ENCODE measurements at regions not wholly inside any gene's neighbourhood (a gene's known extent, or its start where the extent isn't known, plus 50 kb on each side); places are given as distances from the start of the nearest gene placed in this dataset.

DNA sequence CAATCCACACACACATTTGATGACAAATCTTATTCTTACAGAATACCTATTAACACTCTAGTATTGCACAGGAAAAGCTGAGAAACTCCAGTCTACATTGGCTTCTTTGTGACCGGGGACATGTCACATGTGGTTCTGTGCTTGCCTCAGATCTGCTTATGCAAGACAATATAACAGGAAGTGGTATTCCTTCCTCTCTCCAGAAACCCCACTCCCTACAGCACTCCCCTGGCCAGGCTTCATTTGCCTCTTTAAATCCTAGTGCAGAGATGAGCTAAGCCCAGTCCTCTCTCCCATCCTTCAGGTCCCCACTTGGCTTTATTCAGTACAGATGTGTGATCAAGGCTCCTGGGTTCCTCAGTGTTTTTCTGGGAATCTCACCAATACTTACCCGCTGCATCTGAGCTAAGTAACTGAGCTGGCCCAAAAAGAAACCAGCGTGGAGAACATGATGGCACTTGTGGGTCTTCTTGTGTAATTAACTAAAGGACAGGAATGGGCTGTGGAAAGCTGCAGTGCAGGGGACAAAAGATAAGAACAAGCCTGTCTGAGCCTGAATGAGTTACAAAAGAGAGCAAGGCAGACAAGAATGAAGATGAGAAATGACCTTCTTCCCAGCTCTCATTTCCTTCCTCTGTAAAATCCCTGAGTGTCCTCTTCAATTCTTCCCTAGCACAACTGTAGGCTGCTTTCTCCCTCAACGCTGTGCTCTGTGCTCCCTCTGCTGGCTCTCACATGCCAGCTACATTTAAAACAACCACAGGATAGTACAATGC lies 105.6 kb downstream of the HNRNPD start:
- no peaks in the 10 kb centered on the region for H3K9me3 ChIP-seq (replicated peaks)
- H3K27me3 ChIP-seq (ENCODE audit: low read depth), result no peaks in the 10 kb centered on the region
- no peaks in the 10 kb centered on the region for H3K36me3 ChIP-seq
- DNase-seq, result peak; percentile 28
- H3K4me3 ChIP-seq, result peak overlapping the region; percentile 11
- H3K4me1 ChIP-seq, result peaks cover 5% of the 10 kb centered on the region
- H3K27ac ChIP-seq (replicated peaks), result peak overlapping the region; percentile 44
- TF ChIP-seq, protein P1, sequence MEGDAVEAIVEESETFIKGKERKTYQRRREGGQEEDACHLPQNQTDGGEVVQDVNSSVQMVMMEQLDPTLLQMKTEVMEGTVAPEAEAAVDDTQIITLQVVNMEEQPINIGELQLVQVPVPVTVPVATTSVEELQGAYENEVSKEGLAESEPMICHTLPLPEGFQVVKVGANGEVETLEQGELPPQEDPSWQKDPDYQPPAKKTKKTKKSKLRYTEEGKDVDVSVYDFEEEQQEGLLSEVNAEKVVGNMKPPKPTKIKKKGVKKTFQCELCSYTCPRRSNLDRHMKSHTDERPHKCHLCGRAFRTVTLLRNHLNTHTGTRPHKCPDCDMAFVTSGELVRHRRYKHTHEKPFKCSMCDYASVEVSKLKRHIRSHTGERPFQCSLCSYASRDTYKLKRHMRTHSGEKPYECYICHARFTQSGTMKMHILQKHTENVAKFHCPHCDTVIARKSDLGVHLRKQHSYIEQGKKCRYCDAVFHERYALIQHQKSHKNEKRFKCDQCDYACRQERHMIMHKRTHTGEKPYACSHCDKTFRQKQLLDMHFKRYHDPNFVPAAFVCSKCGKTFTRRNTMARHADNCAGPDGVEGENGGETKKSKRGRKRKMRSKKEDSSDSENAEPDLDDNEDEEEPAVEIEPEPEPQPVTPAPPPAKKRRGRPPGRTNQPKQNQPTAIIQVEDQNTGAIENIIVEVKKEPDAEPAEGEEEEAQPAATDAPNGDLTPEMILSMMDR (IDR thresholded peaks at IDR 0.05; ENCODE audit: borderline replicate concordance), result peak; percentile 80
- intact Hi-C loops (cut with micrococcal nuclease), result loop anchor here (10.0 kb wide), 1 partner anchor 863 kb away; no protein-coding TSS in a partner anchor

DNA sequence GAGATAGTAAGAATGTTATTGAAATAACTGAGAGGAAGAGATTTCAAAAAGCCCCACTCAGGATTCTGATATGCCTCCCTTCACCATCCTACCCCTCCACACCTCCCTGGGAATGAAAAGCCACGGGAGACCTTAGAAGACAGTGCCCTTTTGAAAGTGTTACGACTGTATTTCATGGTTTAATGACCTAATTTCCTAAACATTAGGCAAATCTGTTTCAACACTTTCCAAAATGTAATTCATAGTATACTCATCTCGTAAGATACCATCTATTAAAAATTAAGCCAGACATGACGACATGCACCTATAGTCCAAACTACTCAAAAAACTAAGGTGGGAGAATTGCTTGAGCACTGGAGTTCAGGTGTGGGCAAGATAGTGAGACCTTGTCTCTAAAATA lies 106.3 kb downstream of the HNRNPD start:
- no peak overlapping the region for H3K4me3 ChIP-seq
- peaks cover 5% of the 10 kb centered on the region for H3K4me1 ChIP-seq
- H3K27me3 ChIP-seq (ENCODE audit: low read depth), result no peaks in the 10 kb centered on the region
- no peak for DNase-seq
- intact Hi-C loops (cut with micrococcal nuclease), result loop anchor here (10.0 kb wide), 1 partner anchor 863 kb away; no protein-coding TSS in a partner anchor
- TF ChIP-seq, protein P1 (IDR thresholded peaks at IDR 0.05; ENCODE audit: borderline replicate concordance), result no peak
- no peak overlapping the region for H3K27ac ChIP-seq (replicated peaks)
- no peaks in the 10 kb centered on the region for H3K36me3 ChIP-seq
- H3K9me3 ChIP-seq (replicated peaks), result no peaks in the 10 kb centered on the region

DNA sequence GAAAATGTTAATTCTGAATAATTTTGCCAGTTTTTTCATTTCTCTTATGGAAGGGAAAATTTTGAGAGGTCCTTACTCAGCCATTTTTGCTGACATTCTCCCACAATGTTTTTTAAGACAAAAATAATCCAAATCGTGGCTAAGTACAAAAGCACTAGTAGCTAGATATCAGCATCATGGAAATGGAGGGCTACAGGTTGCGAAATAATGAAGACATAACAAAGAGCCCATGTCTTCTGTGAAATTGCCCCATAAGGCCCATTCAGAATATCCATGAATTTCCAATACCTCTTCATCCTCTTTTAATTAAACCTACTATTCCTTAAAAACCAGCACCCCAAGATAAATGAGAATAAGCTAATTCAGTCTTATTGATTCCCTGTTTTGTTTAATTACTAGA lies 107.4 kb downstream of the HNRNPD start:
- intact Hi-C loops (cut with micrococcal nuclease), result loop anchor here (10.0 kb wide), 1 partner anchor 862 kb away; no protein-coding TSS in a partner anchor
- Histone ChIP-seq H3K36me3 (no peaks in the 10 kb centered on the region), H3K9me3 (replicated peaks) (no peaks in the 10 kb centered on the region), H3K4me1 (peaks cover 5% of the 10 kb centered on the region), H3K27ac (replicated peaks) (no peak overlapping the region), H3K27me3 (ENCODE audit: low read depth) (no peaks in the 10 kb centered on the region), H3K4me3 (no peak overlapping the region)
- TF ChIP-seq, protein P1 (IDR thresholded peaks at IDR 0.05; ENCODE audit: borderline replicate concordance), result no peak
- no peak for DNase-seq

DNA sequence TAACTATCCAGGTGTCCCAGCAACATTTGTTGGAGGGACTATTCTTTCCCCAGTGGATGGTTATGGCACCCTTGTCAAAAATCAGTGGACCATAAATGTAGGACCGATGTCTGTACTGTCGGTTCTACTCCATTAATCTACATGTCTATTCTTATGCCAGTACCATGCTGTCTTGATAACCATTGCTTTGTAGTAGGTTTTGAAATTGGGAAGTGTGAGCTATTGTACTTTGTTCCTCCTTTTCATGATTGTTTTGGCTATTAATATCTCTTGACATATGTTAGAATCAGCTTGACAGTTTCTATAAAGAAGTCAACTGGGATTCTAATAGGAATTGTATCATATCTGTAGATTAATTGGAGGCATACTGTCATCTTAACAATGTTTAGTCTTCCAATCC lies 112.7 kb downstream of the HNRNPD start:
- H3K27me3 ChIP-seq (ENCODE audit: low read depth), result no peaks in the 10 kb centered on the region
- H3K9me3 ChIP-seq (replicated peaks), result peaks cover 4% of the 10 kb centered on the region
- H3K4me3 ChIP-seq, result no peak overlapping the region
- H3K27ac ChIP-seq (replicated peaks), result no peak overlapping the region
- no peak for DNase-seq
- TF ChIP-seq, protein P1 (IDR thresholded peaks at IDR 0.05; ENCODE audit: borderline replicate concordance), result no peak
- no peaks in the 10 kb centered on the region for H3K4me1 ChIP-seq
- intact Hi-C loops (cut with micrococcal nuclease), result loop anchor here (10.0 kb wide), 1 partner anchor 856 kb away; no protein-coding TSS in a partner anchor
- no peaks in the 10 kb centered on the region for H3K36me3 ChIP-seq

DNA sequence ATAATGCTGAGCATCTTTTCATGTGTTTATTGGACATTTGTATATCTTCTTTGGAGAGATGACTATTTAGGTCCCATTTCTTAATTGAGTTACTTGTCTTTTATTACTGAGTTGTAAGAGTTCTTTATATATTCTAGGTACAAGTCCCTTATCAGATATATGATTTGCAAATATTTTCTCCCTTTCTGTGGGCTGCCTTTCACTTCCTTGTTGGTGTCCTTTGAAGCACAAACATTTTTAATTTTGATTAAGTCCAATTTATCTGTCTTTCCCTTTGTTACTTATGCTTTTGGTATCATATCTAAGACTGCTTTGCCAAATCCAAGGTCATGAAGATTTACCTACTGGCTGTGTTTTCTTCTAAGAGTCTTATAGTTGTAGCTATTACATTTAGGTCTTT lies 113.2 kb downstream of the HNRNPD start:
- H3K9me3 ChIP-seq (replicated peaks), result peaks cover 4% of the 10 kb centered on the region
- no peak overlapping the region for H3K27ac ChIP-seq (replicated peaks)
- TF ChIP-seq, protein P1 (IDR thresholded peaks at IDR 0.05; ENCODE audit: borderline replicate concordance), result no peak
- no peaks in the 10 kb centered on the region for H3K27me3 ChIP-seq (ENCODE audit: low read depth)
- H3K4me1 ChIP-seq, result no peaks in the 10 kb centered on the region
- H3K36me3 ChIP-seq, result no peaks in the 10 kb centered on the region
- intact Hi-C loops (cut with micrococcal nuclease), result loop anchor here (10.0 kb wide), 1 partner anchor 856 kb away; no protein-coding TSS in a partner anchor
- no peak for DNase-seq
- no peak overlapping the region for H3K4me3 ChIP-seq
